ENCODE measurements at regions not wholly inside any gene's neighbourhood (a gene's known extent, or its start where the extent isn't known, plus 50 kb on each side); places are given as distances from the start of the nearest gene placed in this dataset.

DNA sequence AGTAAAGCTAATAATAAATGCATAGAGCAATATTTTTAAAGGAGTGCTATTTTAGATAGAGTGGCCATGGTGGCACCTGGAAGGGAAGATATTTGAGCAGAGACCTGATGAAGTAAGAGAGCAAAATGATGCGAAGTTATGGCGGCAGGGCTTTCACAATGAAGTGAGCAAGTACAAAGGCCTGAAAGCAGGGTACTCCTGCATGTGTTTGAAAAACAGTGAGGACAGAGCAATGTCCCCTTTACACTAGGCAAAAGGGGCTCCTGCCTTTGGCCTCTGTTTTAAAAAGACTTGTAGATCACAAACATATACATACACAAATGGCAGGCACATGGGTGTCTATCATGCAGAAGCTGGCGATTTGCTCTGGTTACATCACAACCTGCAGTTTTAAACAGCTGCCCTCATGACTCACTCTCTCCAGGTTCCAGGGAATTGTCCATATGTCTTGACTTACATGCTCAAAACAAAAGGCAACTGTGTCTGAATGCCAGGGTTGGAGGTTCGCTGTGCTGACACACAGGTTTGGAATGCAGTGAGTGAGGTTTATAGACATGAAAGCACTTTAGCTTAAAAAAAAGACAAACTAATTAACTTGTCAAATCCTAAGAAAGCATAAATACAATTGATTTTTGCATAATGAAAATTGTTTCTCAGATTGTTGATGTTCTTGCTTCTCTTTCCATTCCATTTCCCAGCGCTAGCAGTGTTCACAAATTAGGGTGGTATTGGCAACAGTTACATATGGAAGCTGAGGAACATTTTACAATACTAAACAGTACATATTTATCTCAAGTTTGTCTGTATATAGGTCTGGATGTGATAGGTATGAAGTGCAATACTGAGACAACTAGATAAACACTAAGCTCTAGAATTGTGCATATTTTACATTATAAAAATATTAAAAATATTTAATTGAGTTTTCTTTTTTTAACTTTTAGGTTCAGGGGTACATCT lies 313.9 kb downstream of the BARHL2 start (continued):
- TF ChIP-seq, protein P1, sequence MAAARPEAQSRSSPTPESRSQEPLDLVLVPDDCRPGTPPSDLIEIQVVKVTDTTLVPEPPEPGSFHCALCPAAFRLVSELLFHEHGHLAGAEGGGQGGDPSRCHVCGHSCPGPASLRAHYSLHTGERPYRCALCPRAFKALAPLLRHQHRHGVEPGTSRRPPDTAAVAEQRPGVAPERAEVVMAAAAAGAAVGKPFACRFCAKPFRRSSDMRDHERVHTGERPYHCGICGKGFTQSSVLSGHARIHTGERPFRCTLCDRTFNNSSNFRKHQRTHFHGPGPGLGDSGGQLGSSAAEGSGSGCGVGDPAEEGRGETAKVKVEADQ (CRISPR knock-in tag; IDR thresholded peaks at IDR 0.05; ENCODE audit: borderline replicate concordance), result no peak
- no peak for TF ChIP-seq SALL1 (CRISPR knock-in tag; IDR thresholded peaks at IDR 0.05)
- no peak for TF ChIP-seq ZNF180 (CRISPR knock-in tag; IDR thresholded peaks at IDR 0.05; ENCODE audit: borderline replicate concordance, low read depth)
- no peak for TF ChIP-seq ZNF574 (CRISPR knock-in tag; IDR thresholded peaks at IDR 0.05)
- TF ChIP-seq, protein P2, sequence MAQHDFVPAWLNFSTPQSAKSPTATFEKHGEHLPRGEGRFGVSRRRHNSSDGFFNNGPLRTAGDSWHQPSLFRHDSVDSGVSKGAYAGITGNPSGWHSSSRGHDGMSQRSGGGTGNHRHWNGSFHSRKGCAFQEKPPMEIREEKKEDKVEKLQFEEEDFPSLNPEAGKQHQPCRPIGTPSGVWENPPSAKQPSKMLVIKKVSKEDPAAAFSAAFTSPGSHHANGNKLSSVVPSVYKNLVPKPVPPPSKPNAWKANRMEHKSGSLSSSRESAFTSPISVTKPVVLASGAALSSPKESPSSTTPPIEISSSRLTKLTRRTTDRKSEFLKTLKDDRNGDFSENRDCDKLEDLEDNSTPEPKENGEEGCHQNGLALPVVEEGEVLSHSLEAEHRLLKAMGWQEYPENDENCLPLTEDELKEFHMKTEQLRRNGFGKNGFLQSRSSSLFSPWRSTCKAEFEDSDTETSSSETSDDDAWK (CRISPR knock-in tag; IDR thresholded peaks at IDR 0.05), result no peak
- TF ChIP-seq CC2D1A (CRISPR knock-in tag; IDR thresholded peaks at IDR 0.05), result no peak
- TF ChIP-seq ZNF7 (CRISPR knock-in tag; IDR thresholded peaks at IDR 0.05), result peak; percentile 63; the same call in 1 of the 2 replicates
- no peak for TF ChIP-seq STAG1 (CRISPR knock-in tag; IDR thresholded peaks at IDR 0.05)
- TF ChIP-seq, protein P3, sequence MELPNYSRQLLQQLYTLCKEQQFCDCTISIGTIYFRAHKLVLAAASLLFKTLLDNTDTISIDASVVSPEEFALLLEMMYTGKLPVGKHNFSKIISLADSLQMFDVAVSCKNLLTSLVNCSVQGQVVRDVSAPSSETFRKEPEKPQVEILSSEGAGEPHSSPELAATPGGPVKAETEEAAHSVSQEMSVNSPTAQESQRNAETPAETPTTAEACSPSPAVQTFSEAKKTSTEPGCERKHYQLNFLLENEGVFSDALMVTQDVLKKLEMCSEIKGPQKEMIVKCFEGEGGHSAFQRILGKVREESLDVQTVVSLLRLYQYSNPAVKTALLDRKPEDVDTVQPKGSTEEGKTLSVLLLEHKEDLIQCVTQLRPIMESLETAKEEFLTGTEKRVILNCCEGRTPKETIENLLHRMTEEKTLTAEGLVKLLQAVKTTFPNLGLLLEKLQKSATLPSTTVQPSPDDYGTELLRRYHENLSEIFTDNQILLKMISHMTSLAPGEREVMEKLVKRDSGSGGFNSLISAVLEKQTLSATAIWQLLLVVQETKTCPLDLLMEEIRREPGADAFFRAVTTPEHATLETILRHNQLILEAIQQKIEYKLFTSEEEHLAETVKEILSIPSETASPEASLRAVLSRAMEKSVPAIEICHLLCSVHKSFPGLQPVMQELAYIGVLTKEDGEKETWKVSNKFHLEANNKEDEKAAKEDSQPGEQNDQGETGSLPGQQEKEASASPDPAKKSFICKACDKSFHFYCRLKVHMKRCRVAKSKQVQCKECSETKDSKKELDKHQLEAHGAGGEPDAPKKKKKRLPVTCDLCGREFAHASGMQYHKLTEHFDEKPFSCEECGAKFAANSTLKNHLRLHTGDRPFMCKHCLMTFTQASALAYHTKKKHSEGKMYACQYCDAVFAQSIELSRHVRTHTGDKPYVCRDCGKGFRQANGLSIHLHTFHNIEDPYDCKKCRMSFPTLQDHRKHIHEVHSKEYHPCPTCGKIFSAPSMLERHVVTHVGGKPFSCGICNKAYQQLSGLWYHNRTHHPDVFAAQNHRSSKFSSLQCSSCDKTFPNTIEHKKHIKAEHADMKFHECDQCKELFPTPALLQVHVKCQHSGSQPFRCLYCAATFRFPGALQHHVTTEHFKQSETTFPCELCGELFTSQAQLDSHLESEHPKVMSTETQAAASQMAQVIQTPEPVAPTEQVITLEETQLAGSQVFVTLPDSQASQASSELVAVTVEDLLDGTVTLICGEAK (IDR thresholded peaks at IDR 0.05), result no peak
- TF ChIP-seq, protein P3 (CRISPR knock-in tag; IDR thresholded peaks at IDR 0.05), result no peak
- no peak for TF ChIP-seq MXD4 (CRISPR knock-in tag; IDR thresholded peaks at IDR 0.05)

Measured in HepG2 (cell line).